ENCODE measurements at regions not wholly inside any gene's neighbourhood (a gene's known extent, or its start where the extent isn't known, plus 50 kb on each side); places are given as distances from the start of the nearest gene placed in this dataset.
A peak's percentile ranks its signal among the peaks of the same experiment; 100 is the strongest.

DNA sequence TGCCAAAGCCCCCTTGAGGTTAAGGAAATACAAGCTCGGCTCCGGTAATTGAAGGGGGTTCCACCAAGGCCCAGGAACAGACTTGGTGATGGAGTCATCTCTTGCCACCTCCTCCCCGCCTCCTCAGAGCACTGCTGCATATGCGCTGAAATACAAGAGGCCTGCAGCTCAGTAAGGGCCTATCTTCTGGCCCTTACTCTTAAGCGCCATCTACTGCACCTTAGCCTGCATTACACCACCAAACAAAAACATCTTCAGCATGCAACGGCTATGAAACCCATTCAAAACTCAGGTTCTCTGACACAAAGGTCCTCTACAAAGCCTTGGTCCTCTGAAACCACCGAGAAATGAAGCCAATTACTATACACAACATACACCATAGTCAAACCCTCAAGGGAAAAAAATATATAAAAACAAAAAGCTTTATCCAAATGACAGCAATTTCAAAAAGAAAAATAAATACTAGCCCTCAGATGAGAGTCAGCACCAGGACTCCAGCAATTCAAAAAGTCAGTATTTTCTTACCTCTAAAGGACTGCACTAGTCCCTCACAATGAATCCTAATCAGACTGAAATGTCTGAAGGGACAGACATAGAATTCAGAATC lies 176.8 kb upstream of the TBX20 start:
- Histone ChIP-seq H3K36me3 (no peaks in the 10 kb centered on the region), H3K4me3 (no peak overlapping the region), H3K27ac (no peak overlapping the region), H3K4me1 (no peaks in the 10 kb centered on the region), H3K9me3 (no peaks in the 10 kb centered on the region), H3K27me3 (no peaks in the 10 kb centered on the region), H3K9ac (ENCODE audit: low read depth in 2 of 2, low read length in 2 of 2) (no peak overlapping the region)
- no peak for DNase-seq
- TF ChIP-seq, protein P1, sequence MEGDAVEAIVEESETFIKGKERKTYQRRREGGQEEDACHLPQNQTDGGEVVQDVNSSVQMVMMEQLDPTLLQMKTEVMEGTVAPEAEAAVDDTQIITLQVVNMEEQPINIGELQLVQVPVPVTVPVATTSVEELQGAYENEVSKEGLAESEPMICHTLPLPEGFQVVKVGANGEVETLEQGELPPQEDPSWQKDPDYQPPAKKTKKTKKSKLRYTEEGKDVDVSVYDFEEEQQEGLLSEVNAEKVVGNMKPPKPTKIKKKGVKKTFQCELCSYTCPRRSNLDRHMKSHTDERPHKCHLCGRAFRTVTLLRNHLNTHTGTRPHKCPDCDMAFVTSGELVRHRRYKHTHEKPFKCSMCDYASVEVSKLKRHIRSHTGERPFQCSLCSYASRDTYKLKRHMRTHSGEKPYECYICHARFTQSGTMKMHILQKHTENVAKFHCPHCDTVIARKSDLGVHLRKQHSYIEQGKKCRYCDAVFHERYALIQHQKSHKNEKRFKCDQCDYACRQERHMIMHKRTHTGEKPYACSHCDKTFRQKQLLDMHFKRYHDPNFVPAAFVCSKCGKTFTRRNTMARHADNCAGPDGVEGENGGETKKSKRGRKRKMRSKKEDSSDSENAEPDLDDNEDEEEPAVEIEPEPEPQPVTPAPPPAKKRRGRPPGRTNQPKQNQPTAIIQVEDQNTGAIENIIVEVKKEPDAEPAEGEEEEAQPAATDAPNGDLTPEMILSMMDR (IDR thresholded peaks at IDR 0.05) = no peak
- intact Hi-C loops (cut with DNase I) = no loop called here

DNA sequence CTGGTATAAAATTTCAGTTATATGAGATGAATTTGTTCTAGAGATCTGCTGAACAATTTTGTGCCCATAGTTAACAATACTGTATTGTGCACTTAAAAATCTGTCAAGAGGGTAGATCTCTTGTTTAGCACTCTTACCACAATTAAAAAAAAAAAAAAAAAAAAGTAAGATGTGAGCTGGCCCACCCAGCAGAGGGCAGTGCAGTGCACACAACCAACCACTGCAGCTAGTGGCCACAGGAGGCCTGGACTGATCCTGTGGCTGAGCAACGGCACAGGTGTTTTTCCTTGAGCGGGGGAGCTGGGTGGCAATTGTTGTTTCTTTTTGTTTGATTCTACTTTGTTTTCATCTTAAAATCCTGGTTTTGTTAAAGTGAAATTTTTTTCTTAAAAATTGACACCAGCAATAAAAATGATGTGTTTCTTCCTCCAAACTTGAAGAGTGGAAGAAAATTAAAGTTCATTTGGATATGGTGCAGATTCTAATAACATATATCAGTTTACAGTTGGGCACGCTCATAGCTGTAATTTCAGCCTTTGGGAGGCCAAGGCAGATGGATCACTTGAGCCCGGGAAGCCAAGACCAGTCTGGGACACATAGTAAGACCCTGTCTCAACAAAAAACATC lies 171.1 kb upstream of the TBX20 start:
- H3K4me3 ChIP-seq = no peak overlapping the region
- peak; percentile 34 for DNase-seq
- H3K9ac ChIP-seq (ENCODE audit: low read depth in 2 of 2, low read length in 2 of 2) = no peak overlapping the region
- H3K4me1 ChIP-seq = no peaks in the 10 kb centered on the region
- intact Hi-C loops (cut with DNase I) = loop anchor here (5.0 kb wide), 3 partner anchors 92 to 197 kb away; no protein-coding TSS in a partner anchor
- no peaks in the 10 kb centered on the region for H3K27me3 ChIP-seq
- H3K27ac ChIP-seq = no peak overlapping the region
- H3K36me3 ChIP-seq = no peaks in the 10 kb centered on the region
- H3K9me3 ChIP-seq = no peaks in the 10 kb centered on the region
- TF ChIP-seq, protein P1 (IDR thresholded peaks at IDR 0.05) = peak; percentile 70

DNA sequence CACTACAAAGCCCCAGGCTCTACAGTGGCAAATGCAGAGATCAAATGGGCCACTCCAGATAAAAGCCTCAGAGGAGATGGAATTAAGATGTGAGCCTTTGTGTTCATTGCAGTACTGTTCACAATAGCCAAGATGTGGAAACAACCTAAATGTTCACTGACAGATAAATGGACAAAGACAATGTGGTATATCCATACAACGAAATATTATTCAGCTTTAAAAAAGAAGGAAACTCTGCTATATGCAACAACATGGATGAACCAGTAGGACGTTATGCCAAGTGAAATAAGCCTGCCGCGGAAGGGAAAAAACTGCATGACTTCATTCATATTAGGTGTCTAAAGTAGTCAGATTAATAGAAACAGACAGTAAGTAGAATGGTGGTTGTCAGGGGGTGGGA lies 170.5 kb upstream of the TBX20 start:
- no peak overlapping the region for H3K27ac ChIP-seq
- H3K4me3 ChIP-seq = no peak overlapping the region
- H3K36me3 ChIP-seq = no peaks in the 10 kb centered on the region
- TF ChIP-seq, protein P1 (IDR thresholded peaks at IDR 0.05) = no peak
- no peaks in the 10 kb centered on the region for H3K9me3 ChIP-seq
- no peaks in the 10 kb centered on the region for H3K27me3 ChIP-seq
- H3K4me1 ChIP-seq = no peaks in the 10 kb centered on the region
- DNase-seq = no peak
- intact Hi-C loops (cut with DNase I) = loop anchor here (5.0 kb wide), 2 partner anchors 93 to 113 kb away; no protein-coding TSS in a partner anchor
- H3K9ac ChIP-seq (ENCODE audit: low read depth in 2 of 2, low read length in 2 of 2) = no peak overlapping the region

DNA sequence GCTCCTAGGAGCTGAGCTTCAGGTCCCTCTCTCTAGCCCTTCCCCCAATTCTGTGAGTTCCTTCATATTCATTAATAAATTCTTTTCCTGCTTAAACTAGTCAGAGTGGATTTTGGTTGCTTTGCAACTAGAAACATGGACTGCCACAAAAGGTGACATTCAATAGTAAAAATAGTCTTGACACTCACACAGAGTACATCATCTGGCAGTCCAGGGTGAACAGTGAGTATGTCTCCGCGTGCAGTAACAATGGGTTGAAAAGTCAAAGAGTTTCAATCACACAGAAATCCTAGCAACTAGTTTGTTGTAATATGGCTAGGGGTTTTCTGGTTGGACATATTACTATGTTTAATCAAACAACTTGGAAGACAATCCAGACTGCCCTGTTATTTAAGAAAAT lies 168.8 kb upstream of the TBX20 start:
- DNase-seq = no peak
- no peaks in the 10 kb centered on the region for H3K9me3 ChIP-seq
- H3K27ac ChIP-seq = no peak overlapping the region
- H3K4me1 ChIP-seq = no peaks in the 10 kb centered on the region
- no peak overlapping the region for H3K4me3 ChIP-seq
- TF ChIP-seq, protein P1 (IDR thresholded peaks at IDR 0.05) = no peak
- intact Hi-C loops (cut with DNase I) = loop anchor here (5.0 kb wide), 2 partner anchors 95 to 115 kb away; no protein-coding TSS in a partner anchor
- no peak overlapping the region for H3K9ac ChIP-seq (ENCODE audit: low read depth in 2 of 2, low read length in 2 of 2)
- no peaks in the 10 kb centered on the region for H3K27me3 ChIP-seq
- H3K36me3 ChIP-seq = no peaks in the 10 kb centered on the region

DNA sequence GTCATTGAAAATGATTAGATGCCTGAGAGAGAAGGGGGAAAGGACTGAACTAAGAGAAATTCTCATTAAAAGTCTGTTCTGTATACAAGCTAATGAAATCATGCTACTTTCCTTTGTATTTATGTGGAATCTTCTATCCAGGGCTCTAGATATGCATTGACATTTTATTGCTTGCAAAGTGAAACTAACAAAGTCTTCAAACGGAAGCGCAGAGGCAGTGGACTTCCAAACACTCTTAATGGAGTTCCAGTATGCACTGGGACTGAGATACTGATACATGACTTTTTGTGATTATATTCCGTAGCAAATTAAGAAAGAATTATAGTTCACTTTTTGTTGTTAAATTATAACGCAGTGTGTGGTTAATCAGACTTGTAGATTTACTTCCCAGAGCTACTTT lies 166.8 kb upstream of the TBX20 start:
- no peak overlapping the region for H3K4me3 ChIP-seq

More for the DNA sequence above, 166.8 kb upstream of the TBX20 start:
- Histone ChIP-seq H3K27me3 (no peaks in the 10 kb centered on the region), H3K27ac (no peak overlapping the region), H3K9ac (ENCODE audit: low read depth in 2 of 2, low read length in 2 of 2) (no peak overlapping the region), H3K36me3 (no peaks in the 10 kb centered on the region), H3K4me1 (no peaks in the 10 kb centered on the region), H3K9me3 (no peaks in the 10 kb centered on the region)
- TF ChIP-seq, protein P1 (IDR thresholded peaks at IDR 0.05) = no peak
- intact Hi-C loops (cut with DNase I) = loop anchor here (5.0 kb wide), 2 partner anchors 97 to 117 kb away; no protein-coding TSS in a partner anchor
- DNase-seq = no peak

Data from colonic mucosa (tissue), 4 donors.